ENCODE measurements at regions not wholly inside any gene's neighbourhood (a gene's known extent, or its start where the extent isn't known, plus 50 kb on each side); places are given as distances from the start of the nearest gene placed in this dataset.
A peak's percentile ranks its signal among the peaks of the same experiment; 100 is the strongest.
"Not testable (repeated sequence)": the region's sequence is repeated elsewhere in the genome, so short reads cannot be mapped to it uniquely, and the experiment has no call there.

GRCh38 chr3:139238281-139239030, 105.4 kb upstream of the MRPS22 start:
- DNase-seq (ENCODE audit: low spot score): no peak

GRCh38 chr3:139239550-139239949, 104.3 kb upstream of the MRPS22 start:
- no peak for DNase-seq (ENCODE audit: low spot score)

GRCh38 chr3:139241783-139242182, 102.0 kb upstream of the MRPS22 start:
- DNase-seq (ENCODE audit: low spot score): peak; percentile 20

GRCh38 chr3:139243710-139244109, 100.1 kb upstream of the MRPS22 start:
- no peak for DNase-seq (ENCODE audit: low spot score)

- DNase-seq (ENCODE audit: low spot score): peak; percentile 25
These were observed 95.1 kb upstream of the MRPS22 start for GRCh38 chr3:139248593-139249255.

GRCh38 chr3:139251529-139251928, 92.3 kb upstream of the MRPS22 start:
- peak; percentile 25 for DNase-seq (ENCODE audit: low spot score)

- peak; percentile 14 for DNase-seq (ENCODE audit: low spot score)
These were observed 91.1 kb upstream of the MRPS22 start for GRCh38 chr3:139252719-139253118.

GRCh38 chr3:139258276-139258675, 85.5 kb upstream of the MRPS22 start:
- DNase-seq (ENCODE audit: low spot score): no peak

GRCh38 chr3:139259398-139259797, 84.4 kb upstream of the MRPS22 start:
- no peak for DNase-seq (ENCODE audit: low spot score)

- peak; percentile 34 for DNase-seq (ENCODE audit: low spot score)
These were observed 83.8 kb upstream of the MRPS22 start for GRCh38 chr3:139260041-139260486.

- no peak for DNase-seq (ENCODE audit: low spot score)
These were observed 82.8 kb upstream of the MRPS22 start for GRCh38 chr3:139260793-139261736.

GRCh38 chr3:139261754-139262586, 81.8 kb upstream of the MRPS22 start:
- DNase-seq (ENCODE audit: low spot score): peak; percentile 13

GRCh38 chr3:139263798-139264197, 80.0 kb upstream of the MRPS22 start:
- peak; percentile 16 for DNase-seq (ENCODE audit: low spot score)

GRCh38 chr3:139264375-139264774, 79.4 kb upstream of the MRPS22 start:
- DNase-seq (ENCODE audit: low spot score): peak; percentile 21

- DNase-seq (ENCODE audit: low spot score): peak; percentile 30
These were observed 78.4 kb upstream of the MRPS22 start for GRCh38 chr3:139265131-139266016.

- peak; percentile 14 for DNase-seq (ENCODE audit: low spot score)
These were observed 76.2 kb upstream of the MRPS22 start for GRCh38 chr3:139267300-139268246.

- no peak for DNase-seq (ENCODE audit: low spot score)
These were observed 73.8 kb upstream of the MRPS22 start for GRCh38 chr3:139269984-139270383.

- DNase-seq (ENCODE audit: low spot score): not testable (repeated sequence)
These were observed 73.2 kb upstream of the MRPS22 start for GRCh38 chr3:139270652-139271051.

- no peak for DNase-seq (ENCODE audit: low spot score)
These were observed 63.7 kb upstream of the MRPS22 start for GRCh38 chr3:139280027-139280671.
